DOHH2 (cell line): ENCODE measurements at regions not wholly inside any gene's neighbourhood (a gene's known extent, or its start where the extent isn't known, plus 50 kb on each side); places are given as distances from the start of the nearest gene placed in this dataset.

ENCODE experiments used
- EZH2phosphoT487 ChIP-seq: fragments of 200-600 bp; sonication (generic); IDR thresholded peaks from 2 replicates; pipeline ENCODE4 v1.6.1; 2017; ENCODE audit warnings: borderline replicate concordance, mild to moderate bottlenecking, antibody characterized with exemption, low read length, moderate library complexity, mixed read lengths
- TF ChIP-seq, protein P1 (sequence below): fragments of 200-600 bp; sonication (generic); IDR thresholded peaks from one replicate; pipeline ENCODE4 v1.5.1; 2014; ENCODE audit warnings: antibody characterized with exemption, mild to moderate bottlenecking, low read depth, low read length; ENCODE audit not compliant: poor library complexity, severe bottlenecking

DNA sequence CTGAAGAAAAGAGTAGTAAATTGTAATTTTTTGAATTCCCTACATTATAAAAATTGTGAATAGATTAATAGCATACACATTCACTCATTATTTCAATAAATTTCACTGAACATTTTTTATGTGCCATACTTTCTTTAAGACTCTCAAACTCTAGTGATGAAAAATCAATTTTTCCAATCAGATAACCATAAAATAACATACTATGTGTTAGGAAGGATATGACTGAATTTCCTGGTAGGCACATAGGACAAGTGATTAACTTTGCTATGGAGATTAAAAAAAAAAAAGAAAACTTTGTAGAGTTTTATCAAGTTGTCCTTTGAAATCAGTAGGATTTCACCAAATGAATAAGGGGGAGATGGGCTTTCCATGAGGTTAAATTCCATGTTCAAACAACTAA, 1597.3 kb upstream of the LRRTM3 start:
- TF ChIP-seq, protein P1, sequence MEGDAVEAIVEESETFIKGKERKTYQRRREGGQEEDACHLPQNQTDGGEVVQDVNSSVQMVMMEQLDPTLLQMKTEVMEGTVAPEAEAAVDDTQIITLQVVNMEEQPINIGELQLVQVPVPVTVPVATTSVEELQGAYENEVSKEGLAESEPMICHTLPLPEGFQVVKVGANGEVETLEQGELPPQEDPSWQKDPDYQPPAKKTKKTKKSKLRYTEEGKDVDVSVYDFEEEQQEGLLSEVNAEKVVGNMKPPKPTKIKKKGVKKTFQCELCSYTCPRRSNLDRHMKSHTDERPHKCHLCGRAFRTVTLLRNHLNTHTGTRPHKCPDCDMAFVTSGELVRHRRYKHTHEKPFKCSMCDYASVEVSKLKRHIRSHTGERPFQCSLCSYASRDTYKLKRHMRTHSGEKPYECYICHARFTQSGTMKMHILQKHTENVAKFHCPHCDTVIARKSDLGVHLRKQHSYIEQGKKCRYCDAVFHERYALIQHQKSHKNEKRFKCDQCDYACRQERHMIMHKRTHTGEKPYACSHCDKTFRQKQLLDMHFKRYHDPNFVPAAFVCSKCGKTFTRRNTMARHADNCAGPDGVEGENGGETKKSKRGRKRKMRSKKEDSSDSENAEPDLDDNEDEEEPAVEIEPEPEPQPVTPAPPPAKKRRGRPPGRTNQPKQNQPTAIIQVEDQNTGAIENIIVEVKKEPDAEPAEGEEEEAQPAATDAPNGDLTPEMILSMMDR, result no peak
- no peak for TF ChIP-seq EZH2phosphoT487
